Gastroesophageal sphincter (tissue), 3 donors: ENCODE measurements at regions not wholly inside any gene's neighbourhood (a gene's known extent, or its start where the extent isn't known, plus 50 kb on each side); places are given as distances from the start of the nearest gene placed in this dataset.

Experiments
- POLR2A ChIP-seq, 2 donors: fragments of 450-650 bp; IDR thresholded peaks; one replicate each; pipeline ENCODE4 v1.6.1; 2017; ENCODE audit warnings: antibody characterized with exemption in 2 of 2, mild to moderate bottlenecking in 2 of 2, moderate library complexity in 1 of 2
- POLR2AphosphoS5 ChIP-seq: sonication (generic); formaldehyde crosslinking; IDR thresholded peaks from one replicate; pipeline ENCODE4 v1.6.1; 2017; ENCODE audit warnings: antibody characterized with exemption
- TF ChIP-seq, protein P1 (sequence below), 4 experiments: fragments of 200-600 bp in 2 of 4; fragments of 450-650 bp in 2 of 4; sonication (generic) in 1 of 4; IDR thresholded peaks; one replicate each; pipeline ENCODE4 v1.5.1; 2017 to 2019; ENCODE audit warnings: antibody characterized with exemption in 4 of 4, mild to moderate bottlenecking in 2 of 4, moderate library complexity in 2 of 4

DNA sequence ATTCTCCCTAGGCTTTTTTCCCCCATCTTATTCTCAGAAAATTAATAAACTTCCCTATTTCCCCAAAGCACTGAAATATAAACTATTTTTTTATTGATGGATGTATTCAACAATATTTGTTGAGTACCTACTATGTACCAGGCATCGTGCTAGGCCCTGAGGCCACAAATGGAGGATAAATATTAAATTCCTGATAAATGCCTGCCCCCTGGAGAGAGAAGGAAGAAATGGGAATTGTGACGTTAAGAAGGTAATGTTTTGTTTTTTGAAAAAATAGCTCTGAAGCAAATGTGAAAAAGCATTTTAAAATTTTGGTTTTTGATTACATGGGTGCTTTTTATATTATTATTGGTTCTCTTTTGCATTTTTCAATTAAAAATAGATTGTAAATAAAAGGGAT is 60.5 kb upstream of the DPT start:
- TF ChIP-seq POLR2AphosphoS5 (no peak), POLR2A (IDR thresholded peaks at IDR 0.05) (no peak)
- TF ChIP-seq, protein P1, sequence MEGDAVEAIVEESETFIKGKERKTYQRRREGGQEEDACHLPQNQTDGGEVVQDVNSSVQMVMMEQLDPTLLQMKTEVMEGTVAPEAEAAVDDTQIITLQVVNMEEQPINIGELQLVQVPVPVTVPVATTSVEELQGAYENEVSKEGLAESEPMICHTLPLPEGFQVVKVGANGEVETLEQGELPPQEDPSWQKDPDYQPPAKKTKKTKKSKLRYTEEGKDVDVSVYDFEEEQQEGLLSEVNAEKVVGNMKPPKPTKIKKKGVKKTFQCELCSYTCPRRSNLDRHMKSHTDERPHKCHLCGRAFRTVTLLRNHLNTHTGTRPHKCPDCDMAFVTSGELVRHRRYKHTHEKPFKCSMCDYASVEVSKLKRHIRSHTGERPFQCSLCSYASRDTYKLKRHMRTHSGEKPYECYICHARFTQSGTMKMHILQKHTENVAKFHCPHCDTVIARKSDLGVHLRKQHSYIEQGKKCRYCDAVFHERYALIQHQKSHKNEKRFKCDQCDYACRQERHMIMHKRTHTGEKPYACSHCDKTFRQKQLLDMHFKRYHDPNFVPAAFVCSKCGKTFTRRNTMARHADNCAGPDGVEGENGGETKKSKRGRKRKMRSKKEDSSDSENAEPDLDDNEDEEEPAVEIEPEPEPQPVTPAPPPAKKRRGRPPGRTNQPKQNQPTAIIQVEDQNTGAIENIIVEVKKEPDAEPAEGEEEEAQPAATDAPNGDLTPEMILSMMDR (IDR thresholded peaks at IDR 0.05) = peak in 1 of 4 experiments; percentile 13
